ENCODE measurements at regions not wholly inside any gene's neighbourhood (a gene's known extent, or its start where the extent isn't known, plus 50 kb on each side); places are given as distances from the start of the nearest gene placed in this dataset.
"Not testable (repeated sequence)": the region's sequence is repeated elsewhere in the genome, so short reads cannot be mapped to it uniquely, and the experiment has no call there.

DNA sequence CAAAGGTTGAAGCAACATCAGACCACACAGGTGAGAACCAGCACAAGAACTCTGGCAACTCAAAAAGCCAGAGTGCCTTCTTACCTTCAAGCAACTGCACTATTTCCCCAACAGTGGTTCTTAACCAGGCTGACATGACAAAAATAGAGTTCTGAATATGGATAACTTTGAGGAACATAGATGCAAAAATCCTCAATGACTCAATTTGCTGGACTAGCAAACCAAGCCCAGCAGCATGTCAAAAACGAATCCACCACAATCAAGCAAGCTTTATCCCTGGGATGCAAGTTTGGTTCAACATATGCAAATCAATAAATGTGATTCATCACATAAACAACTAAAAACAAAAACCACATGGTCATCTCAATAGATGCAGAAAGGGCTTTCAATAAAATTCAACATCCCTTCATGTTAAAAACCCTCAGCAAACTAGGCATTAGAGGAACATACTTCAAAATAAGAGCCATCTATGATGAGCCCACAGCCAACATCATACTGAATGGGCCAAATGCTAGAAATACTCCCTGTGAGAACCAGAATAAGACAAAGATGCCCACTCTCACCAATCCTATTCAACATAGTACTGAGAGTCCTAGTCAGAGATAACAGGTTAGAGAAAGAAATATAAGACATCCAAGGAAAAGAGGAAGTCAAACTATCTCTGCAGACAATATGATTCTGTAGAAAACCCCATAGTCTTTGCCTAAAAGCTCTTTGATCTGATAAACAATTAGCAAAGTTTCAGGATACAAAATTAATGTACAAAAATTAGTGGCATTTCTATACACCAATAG, 110.5 kb upstream of the NBPF19 start:
- not testable (repeated sequence) for DNase-seq

- DNase-seq = not testable (repeated sequence)
Measured at GRCh38 chr1:149366402-149366801, 108.4 kb upstream of the NBPF19 start.

- DNase-seq = not testable (repeated sequence)
Measured at GRCh38 chr1:149367472-149368044, 107.3 kb upstream of the NBPF19 start.

- not testable (repeated sequence) for DNase-seq
Measured at GRCh38 chr1:149368337-149368736, 106.5 kb upstream of the NBPF19 start.

- not testable (repeated sequence) for DNase-seq
Measured at GRCh38 chr1:149369081-149369480, 105.8 kb upstream of the NBPF19 start.

DNA sequence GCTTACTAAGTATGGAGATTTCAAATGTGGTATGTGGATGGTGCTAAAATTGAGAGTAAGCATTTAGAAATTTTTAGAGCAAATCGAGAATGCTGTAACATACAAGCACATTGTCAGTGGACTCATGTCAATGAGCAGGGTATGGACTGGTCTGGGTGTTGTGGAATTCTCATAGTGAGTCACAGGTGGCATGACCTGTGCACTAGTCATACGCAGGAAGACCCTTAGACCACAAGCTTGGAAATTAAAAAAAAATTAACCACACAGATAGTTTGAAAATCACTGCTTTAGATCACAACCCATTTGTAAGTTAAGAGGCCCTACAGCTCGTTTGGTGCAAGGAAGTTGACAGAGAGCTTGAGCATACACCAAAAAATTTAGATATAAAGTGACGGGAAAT, 102.9 kb upstream of the NBPF19 start:
- not testable (repeated sequence) for DNase-seq

- DNase-seq = not testable (repeated sequence)
Measured at GRCh38 chr1:149378462-149378861, 96.4 kb upstream of the NBPF19 start.

GRCh38 chr1:149390173-149390926, 84.5 kb upstream of the NBPF19 start:
- peak; percentile 68 for DNase-seq

GRCh38 chr1:149390931-149391330, 83.9 kb upstream of the NBPF19 start:
- DNase-seq = not testable (repeated sequence)

DNA sequence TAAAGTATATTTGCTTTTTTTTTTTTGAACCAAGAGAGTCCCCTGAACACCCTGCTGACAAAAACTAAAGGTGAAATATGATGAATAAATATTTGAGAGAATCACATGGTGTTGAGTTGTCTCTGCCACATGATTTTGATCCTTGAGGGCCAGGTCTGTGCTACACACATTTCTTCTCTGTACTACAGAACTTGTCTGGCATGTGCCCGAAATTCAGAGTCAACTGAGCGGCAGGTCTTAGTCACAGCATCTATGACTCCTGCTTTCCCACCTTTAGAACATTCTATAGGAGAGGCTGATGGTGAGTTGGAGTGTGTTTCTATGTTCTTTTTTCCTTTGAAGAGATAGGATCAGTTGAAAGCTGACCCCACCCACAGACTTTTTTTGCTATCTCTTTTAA, 79.0 kb upstream of the NBPF19 start:
- not testable (repeated sequence) for DNase-seq

DNA sequence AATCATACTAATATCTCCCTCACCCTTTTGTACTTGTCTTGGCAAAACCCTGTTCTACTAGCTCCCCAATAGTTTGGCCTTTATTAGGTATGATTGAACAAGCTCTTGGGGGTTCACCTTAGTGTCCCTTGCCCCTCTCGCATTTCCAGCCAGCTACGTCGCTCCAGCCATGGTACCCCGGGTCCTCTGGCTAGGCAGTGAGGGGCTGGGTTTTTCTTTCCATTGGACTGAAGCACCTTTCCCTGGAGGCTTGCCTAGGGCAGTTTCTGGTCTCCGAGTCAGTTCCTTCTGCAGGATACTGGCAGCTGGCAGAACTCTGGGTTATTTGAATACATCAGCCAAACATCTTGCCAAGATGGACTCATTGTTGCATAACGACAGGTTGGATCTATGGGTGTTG, 76.3 kb upstream of the NBPF19 start:
- not testable (repeated sequence) for DNase-seq

DNA sequence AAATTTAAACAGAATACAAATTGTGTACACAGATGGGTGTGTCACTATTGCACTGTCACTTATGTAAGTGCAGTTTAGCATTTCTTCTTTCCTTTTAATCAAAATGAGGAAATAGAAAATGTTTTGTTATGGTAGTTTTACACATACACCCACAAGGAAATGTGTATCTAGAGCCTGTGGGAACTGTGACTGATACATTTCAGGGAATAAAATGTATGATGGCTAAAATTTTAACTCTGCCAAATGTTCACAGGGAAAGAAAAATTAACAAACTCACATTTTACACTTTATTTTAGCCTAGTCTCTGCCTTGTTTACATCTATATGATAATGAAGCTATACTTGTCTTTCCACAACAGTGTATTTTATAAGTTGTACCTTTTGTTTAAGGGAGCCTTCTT, 66.4 kb upstream of the NBPF19 start:
- not testable (repeated sequence) for DNase-seq

DNA sequence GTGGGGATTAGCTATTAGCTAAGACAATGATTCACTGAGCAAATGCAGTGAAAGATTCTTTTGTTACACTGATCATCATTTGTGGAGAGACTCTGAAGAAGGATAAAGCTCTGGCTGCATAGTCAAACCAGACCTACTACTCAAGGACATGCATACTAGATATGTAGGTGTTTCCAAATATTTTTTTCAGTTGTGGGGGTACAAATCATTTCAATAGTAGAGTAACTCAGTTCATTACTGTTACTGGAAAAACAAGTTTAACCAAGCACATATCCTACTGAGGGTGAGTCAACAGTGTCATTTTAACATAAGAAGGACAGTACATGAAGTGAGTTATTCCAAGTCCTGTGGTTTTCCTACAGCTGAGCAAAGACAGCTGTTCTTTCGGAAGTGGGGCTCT, 59.5 kb upstream of the NBPF19 start:
- DNase-seq = not testable (repeated sequence)

- not testable (repeated sequence) for DNase-seq
Measured at GRCh38 chr1:149418782-149419181, 56.1 kb upstream of the NBPF19 start.

DNA sequence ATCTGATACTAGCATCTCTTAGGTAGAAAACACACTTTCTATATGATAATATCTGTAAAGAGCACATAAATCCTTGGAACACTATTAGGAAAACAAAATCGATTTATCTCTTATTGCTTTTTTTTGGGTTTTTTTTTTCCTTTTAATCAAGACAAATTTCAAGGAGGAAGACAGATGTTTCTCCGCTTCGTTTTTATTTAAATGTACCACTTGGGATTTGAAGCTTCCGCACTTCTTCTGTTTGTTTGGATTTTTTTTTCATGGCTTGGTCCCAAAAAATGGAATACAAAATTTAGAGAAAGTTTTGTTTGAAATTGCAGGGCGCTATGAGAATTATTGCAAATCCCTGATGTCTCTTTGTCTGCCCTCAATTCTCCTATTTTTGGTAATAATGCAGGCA, 51.7 kb upstream of the NBPF19 start:
- not testable (repeated sequence) for DNase-seq
